ENCODE measurements at regions not wholly inside any gene's neighbourhood (a gene's known extent, or its start where the extent isn't known, plus 50 kb on each side); places are given as distances from the start of the nearest gene placed in this dataset.

- TF ChIP-seq CTCF (IDR thresholded peaks at IDR 0.05; ENCODE audit: poor library complexity) (no peak), EZH2 (IDR thresholded peaks at IDR 0.05; ENCODE audit: borderline replicate concordance) (no peak), EZH2phosphoT487 (IDR thresholded peaks at IDR 0.05; ENCODE audit: low read depth, severe bottlenecking, unreplicated experiment) (no peak)
These were observed 875.7 kb upstream of the USP15 start for GRCh38 chr12:61384511-61384910.

All from hepatocyte (in vitro differentiated cells).